ENCODE measurements at regions not wholly inside any gene's neighbourhood (a gene's known extent, or its start where the extent isn't known, plus 50 kb on each side); places are given as distances from the start of the nearest gene placed in this dataset.
"Not testable (repeated sequence)": the region's sequence is repeated elsewhere in the genome, so short reads cannot be mapped to it uniquely, and the experiment has no call there.

GRCh38 chr13:54261856-54262255, 1233.2 kb downstream of the OLFM4 start:
- no peak for ATAC-seq
- TF ChIP-seq ESRRG (CRISPR knock-in tag; IDR thresholded peaks at IDR 0.05) (no peak), TCF4 (CRISPR knock-in tag; IDR thresholded peaks at IDR 0.05; ENCODE audit: borderline replicate concordance) (no peak)

- TF ChIP-seq TSHZ2 (CRISPR knock-in tag; IDR thresholded peaks at IDR 0.05), result no peak
- TF ChIP-seq TCF4 (CRISPR knock-in tag; IDR thresholded peaks at IDR 0.05; ENCODE audit: borderline replicate concordance), result no peak
- TF ChIP-seq SNAI2 (CRISPR knock-in tag; IDR thresholded peaks at IDR 0.05), result no peak
- TF ChIP-seq ZC3H10 (CRISPR knock-in tag; IDR thresholded peaks at IDR 0.05), result no peak
- no peak for ATAC-seq
Measured at GRCh38 chr13:54263868-54264267, 1235.3 kb downstream of the OLFM4 start.

GRCh38 chr13:54267253-54267668, 1238.6 kb downstream of the OLFM4 start:
- not testable (repeated sequence) for ATAC-seq

GRCh38 chr13:54268013-54268695, 1239.5 kb downstream of the OLFM4 start:
- not testable (repeated sequence) for ATAC-seq

- no peak for ATAC-seq
- TF ChIP-seq CSRNP3 (CRISPR knock-in tag; IDR thresholded peaks at IDR 0.05), result no peak
Measured at GRCh38 chr13:54287062-54287764, 1258.6 kb downstream of the OLFM4 start.

- TF ChIP-seq TSHZ2 (CRISPR knock-in tag; IDR thresholded peaks at IDR 0.05), result no peak
- TF ChIP-seq POU6F1 (CRISPR knock-in tag; IDR thresholded peaks at IDR 0.05; ENCODE audit: borderline replicate concordance, low read depth), result no peak
- no peak for TF ChIP-seq TCF4 (CRISPR knock-in tag; IDR thresholded peaks at IDR 0.05; ENCODE audit: borderline replicate concordance)
- TF ChIP-seq ZNF70 (CRISPR knock-in tag; IDR thresholded peaks at IDR 0.05), result no peak
- TF ChIP-seq ISL1 (CRISPR knock-in tag; IDR thresholded peaks at IDR 0.05), result no peak
- no peak for TF ChIP-seq ESRRG (CRISPR knock-in tag; IDR thresholded peaks at IDR 0.05)
- TF ChIP-seq ZNF565 (CRISPR knock-in tag; conservative IDR thresholded peaks at IDR 0.05; ENCODE audit: low read depth), result no peak
- TF ChIP-seq GLIS3 (CRISPR knock-in tag; IDR thresholded peaks at IDR 0.05), result no peak
- TF ChIP-seq CREB5 (CRISPR knock-in tag; IDR thresholded peaks at IDR 0.05; ENCODE audit: low read depth), result no peak
- TF ChIP-seq SNAI2 (CRISPR knock-in tag; IDR thresholded peaks at IDR 0.05), result no peak
- TF ChIP-seq ZFP3 (CRISPR knock-in tag; IDR thresholded peaks at IDR 0.05), result no peak
- no peak for TF ChIP-seq ZC3H10 (CRISPR knock-in tag; IDR thresholded peaks at IDR 0.05)
- no peak for TF ChIP-seq TOX (CRISPR knock-in tag; IDR thresholded peaks at IDR 0.05; ENCODE audit: borderline replicate concordance)
- no peak for TF ChIP-seq BACH2 (CRISPR knock-in tag; IDR thresholded peaks at IDR 0.05; ENCODE audit: borderline replicate concordance)
- no peak for TF ChIP-seq ARNTL (CRISPR knock-in tag; IDR thresholded peaks at IDR 0.05; ENCODE audit: borderline replicate concordance, low read depth)
- no peak for TF ChIP-seq PATZ1 (CRISPR knock-in tag; IDR thresholded peaks at IDR 0.05; ENCODE audit: borderline replicate concordance)
- TF ChIP-seq RARB (CRISPR knock-in tag; IDR thresholded peaks at IDR 0.05), result no peak
- TF ChIP-seq ZFP30 (CRISPR knock-in tag; IDR thresholded peaks at IDR 0.05), result no peak
- no peak for ATAC-seq
Measured at GRCh38 chr13:54301085-54301484, 1272.5 kb downstream of the OLFM4 start.
